ENCODE measurements at regions not wholly inside any gene's neighbourhood (a gene's known extent, or its start where the extent isn't known, plus 50 kb on each side); places are given as distances from the start of the nearest gene placed in this dataset.
"Not testable (repeated sequence)": the region's sequence is repeated elsewhere in the genome, so short reads cannot be mapped to it uniquely, and the experiment has no call there.

DNA sequence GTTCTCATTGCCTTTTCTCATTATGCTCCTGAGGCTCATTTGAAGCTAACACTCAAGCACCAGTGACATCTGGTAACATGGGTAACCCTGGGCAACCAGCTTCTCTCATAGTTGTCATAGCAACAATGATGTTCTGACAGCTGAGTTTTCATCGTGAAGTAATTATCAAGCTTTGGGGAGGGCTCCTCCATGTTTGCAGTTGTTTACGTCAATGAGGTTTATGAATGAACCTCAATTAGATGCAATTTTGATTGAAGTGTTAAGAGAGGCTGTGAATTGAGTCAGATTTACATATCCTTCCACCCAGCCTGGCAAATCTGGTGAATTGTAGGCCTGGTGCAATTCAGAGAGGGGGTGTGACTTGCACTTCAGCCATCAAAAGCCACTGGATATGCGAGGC, 119.3 kb upstream of the CHD2 start:
- H3K4me3 ChIP-seq (ENCODE audit: low read depth, low read length) = no peak overlapping the region
- H3K4me2 ChIP-seq (ENCODE audit: low read length) = no peak overlapping the region
- no peaks in the 10 kb centered on the region for H3K9me3 ChIP-seq (ENCODE audit: control insufficient read depth, low read length)
- no peak overlapping the region for H3K27ac ChIP-seq
- H3K79me2 ChIP-seq = no peaks in the 10 kb centered on the region
- TF ChIP-seq, protein P1, sequence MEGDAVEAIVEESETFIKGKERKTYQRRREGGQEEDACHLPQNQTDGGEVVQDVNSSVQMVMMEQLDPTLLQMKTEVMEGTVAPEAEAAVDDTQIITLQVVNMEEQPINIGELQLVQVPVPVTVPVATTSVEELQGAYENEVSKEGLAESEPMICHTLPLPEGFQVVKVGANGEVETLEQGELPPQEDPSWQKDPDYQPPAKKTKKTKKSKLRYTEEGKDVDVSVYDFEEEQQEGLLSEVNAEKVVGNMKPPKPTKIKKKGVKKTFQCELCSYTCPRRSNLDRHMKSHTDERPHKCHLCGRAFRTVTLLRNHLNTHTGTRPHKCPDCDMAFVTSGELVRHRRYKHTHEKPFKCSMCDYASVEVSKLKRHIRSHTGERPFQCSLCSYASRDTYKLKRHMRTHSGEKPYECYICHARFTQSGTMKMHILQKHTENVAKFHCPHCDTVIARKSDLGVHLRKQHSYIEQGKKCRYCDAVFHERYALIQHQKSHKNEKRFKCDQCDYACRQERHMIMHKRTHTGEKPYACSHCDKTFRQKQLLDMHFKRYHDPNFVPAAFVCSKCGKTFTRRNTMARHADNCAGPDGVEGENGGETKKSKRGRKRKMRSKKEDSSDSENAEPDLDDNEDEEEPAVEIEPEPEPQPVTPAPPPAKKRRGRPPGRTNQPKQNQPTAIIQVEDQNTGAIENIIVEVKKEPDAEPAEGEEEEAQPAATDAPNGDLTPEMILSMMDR (IDR thresholded peaks at IDR 0.05) = no peak
- H3K4me1 ChIP-seq = no peaks in the 10 kb centered on the region
- H2AFZ ChIP-seq = no peak overlapping the region
- no peak overlapping the region for H3K9ac ChIP-seq
- H3K36me3 ChIP-seq (ENCODE audit: control insufficient read depth, insufficient read depth, low read length) = no peaks in the 10 kb centered on the region
- no peaks in the 10 kb centered on the region for H3K27me3 ChIP-seq (ENCODE audit: control insufficient read depth, insufficient read depth, low read length)

DNA sequence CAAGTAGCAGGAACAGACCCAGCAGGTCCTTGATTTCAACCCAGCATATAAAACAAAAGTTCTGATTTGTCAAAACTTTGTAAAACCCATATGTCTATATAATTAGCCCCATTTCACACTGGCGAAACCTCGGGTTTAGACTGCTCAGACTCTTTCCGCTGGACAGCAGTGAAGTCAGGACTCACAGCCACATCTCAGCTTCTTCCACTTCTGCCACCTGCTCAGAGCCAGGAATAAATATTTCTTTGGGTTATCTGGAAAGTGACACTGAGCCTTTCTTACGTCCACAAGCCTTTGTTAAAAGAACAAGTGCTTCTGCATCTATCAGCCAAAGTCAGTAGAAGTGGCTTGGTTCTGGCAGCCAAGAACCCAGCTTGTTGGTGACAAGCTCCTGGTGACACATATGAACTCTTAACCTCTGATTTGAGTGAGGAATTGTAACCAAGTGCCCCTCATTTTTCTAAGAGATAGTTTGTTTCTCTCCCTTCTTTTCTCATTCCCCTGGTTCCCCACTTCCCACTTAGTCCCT, 118.1 kb upstream of the CHD2 start:
- TF ChIP-seq, protein P1 (IDR thresholded peaks at IDR 0.05) = no peak
- H3K36me3 ChIP-seq (ENCODE audit: control insufficient read depth, insufficient read depth, low read length) = no peaks in the 10 kb centered on the region
- no peak overlapping the region for H3K27ac ChIP-seq
- H2AFZ ChIP-seq = no peak overlapping the region
- no peaks in the 10 kb centered on the region for H3K27me3 ChIP-seq (ENCODE audit: control insufficient read depth, insufficient read depth, low read length)
- no peaks in the 10 kb centered on the region for H3K9me3 ChIP-seq (ENCODE audit: control insufficient read depth, low read length)
- no peaks in the 10 kb centered on the region for H3K4me1 ChIP-seq
- H3K4me3 ChIP-seq (ENCODE audit: low read depth, low read length) = no peak overlapping the region
- H3K9ac ChIP-seq = no peak overlapping the region
- H3K79me2 ChIP-seq = no peaks in the 10 kb centered on the region
- no peak overlapping the region for H3K4me2 ChIP-seq (ENCODE audit: low read length)

DNA sequence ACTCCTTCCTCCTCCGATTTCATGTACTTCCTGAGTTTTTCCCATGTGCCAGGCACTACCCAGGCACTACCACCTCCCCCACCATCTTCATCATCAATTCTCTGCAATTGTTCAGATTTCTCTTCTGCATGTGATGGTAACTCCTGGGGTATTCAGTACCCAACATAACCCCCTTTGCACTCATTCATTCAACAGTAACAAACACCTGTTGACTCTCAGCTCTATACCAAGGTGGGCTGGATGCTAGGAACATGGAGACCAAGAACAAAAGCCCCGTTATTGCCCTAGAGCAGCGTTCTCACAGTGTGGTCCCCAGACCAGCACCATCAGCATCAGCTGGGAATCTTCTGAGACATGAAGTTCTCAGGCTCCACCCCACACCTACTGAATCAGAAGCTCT, 113.0 kb upstream of the CHD2 start:
- TF ChIP-seq, protein P1 (IDR thresholded peaks at IDR 0.05) = no peak
- Histone ChIP-seq H3K4me2 (ENCODE audit: low read length) (no peak overlapping the region), H2AFZ (no peak overlapping the region), H3K27me3 (ENCODE audit: control insufficient read depth, insufficient read depth, low read length) (no peaks in the 10 kb centered on the region), H3K9ac (no peak overlapping the region), H3K4me1 (no peaks in the 10 kb centered on the region), H3K79me2 (no peaks in the 10 kb centered on the region), H3K27ac (no peak overlapping the region), H3K36me3 (ENCODE audit: control insufficient read depth, insufficient read depth, low read length) (no peaks in the 10 kb centered on the region), H3K9me3 (ENCODE audit: control insufficient read depth, low read length) (no peaks in the 10 kb centered on the region), H3K4me3 (ENCODE audit: low read depth, low read length) (no peak overlapping the region)

DNA sequence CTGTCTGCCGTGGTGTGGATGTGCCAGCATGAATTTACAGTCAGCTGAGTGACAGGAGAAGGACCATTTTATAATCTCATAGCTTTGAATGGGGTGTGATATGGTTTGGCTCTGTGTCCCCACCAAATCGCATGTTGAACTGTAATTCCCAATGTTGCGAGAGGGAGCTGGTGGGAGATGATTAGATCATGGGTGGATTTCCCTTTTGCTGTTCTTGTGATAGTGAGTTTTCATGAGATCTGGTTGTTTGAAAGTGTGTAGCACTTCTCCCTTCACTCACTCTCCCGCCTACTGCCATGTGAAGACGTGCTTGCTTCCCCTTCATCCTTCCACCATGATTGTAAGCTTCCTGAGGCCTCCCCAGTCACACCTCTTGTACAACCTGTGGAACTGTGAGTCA, 111.9 kb upstream of the CHD2 start:
- Histone ChIP-seq H3K79me2 (no peaks in the 10 kb centered on the region), H3K27me3 (ENCODE audit: control insufficient read depth, insufficient read depth, low read length) (no peaks in the 10 kb centered on the region), H3K36me3 (ENCODE audit: control insufficient read depth, insufficient read depth, low read length) (no peaks in the 10 kb centered on the region), H3K9ac (no peak overlapping the region), H3K4me2 (ENCODE audit: low read length) (no peak overlapping the region), H3K4me1 (no peaks in the 10 kb centered on the region), H3K9me3 (ENCODE audit: control insufficient read depth, low read length) (no peaks in the 10 kb centered on the region), H3K27ac (no peak overlapping the region), H3K4me3 (ENCODE audit: low read depth, low read length) (no peak overlapping the region), H2AFZ (no peak overlapping the region)
- TF ChIP-seq, protein P1 (IDR thresholded peaks at IDR 0.05) = no peak

DNA sequence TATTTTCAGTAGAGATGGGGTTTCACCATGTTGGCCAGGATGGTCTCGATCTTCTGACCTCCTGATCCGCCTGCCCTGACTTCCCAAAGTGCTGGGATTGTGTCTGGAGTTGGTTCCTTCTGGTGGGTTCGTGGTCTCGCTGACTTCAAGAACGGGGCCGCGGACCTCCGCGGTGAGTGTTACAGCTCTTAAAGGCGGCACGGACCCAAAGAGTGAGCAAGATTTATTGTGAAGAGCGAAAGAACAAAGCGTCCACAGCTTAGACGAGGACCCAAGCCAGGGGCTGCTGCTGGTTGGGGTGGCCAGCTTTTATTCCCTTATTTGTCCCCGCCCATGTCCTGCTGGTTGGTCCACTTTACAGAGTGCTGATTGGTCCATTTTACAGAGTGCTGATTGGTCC, 111.3 kb upstream of the CHD2 start:
- H3K27me3 ChIP-seq (ENCODE audit: control insufficient read depth, insufficient read depth, low read length); H3K9me3 ChIP-seq (ENCODE audit: control insufficient read depth, low read length); H3K27ac ChIP-seq; H3K9ac ChIP-seq; H3K36me3 ChIP-seq (ENCODE audit: control insufficient read depth, insufficient read depth, low read length); H3K4me1 ChIP-seq; H3K4me2 ChIP-seq (ENCODE audit: low read length); H2AFZ ChIP-seq; H3K4me3 ChIP-seq (ENCODE audit: low read depth, low read length); H3K79me2 ChIP-seq: not testable (repeated sequence)

Measured in parathyroid adenoma (tissue), 2 donors.